OCI-LY1 (cell line): ENCODE measurements at regions not wholly inside any gene's neighbourhood (a gene's known extent, or its start where the extent isn't known, plus 50 kb on each side); places are given as distances from the start of the nearest gene placed in this dataset.
A peak's percentile ranks its signal among the peaks of the same experiment; 100 is the strongest.

Experiments
- H2AFZ ChIP-seq: fragments of 200-600 bp; sonication (generic), shearing (Covaris generic); 2 replicates; pipeline ENCODE4 v1.6.0; 2014; ENCODE audit warnings: antibody characterized with exemption, mild to moderate bottlenecking, low read length
- H3F3A ChIP-seq: fragments of 200-600 bp; sonication (generic), shearing (Covaris generic); 2 replicates; pipeline ENCODE4 v1.6.0; 2014; ENCODE audit warnings: mild to moderate bottlenecking, antibody characterized with exemption, low read length, moderate library complexity; ENCODE audit not compliant: insufficient read depth
- H3K27ac ChIP-seq: fragments of 200-600 bp; sonication (generic); 2 replicates; pipeline ENCODE4 v1.5.1; 2014; ENCODE audit warnings: low read length, mixed run types, mild to moderate bottlenecking, low read depth; ENCODE audit not compliant: poor library complexity, severe bottlenecking
- H3K27me3 ChIP-seq: fragments of 200-600 bp; sonication (generic); 2 replicates; pipeline ENCODE4 v1.6.0; 2014; ENCODE audit warnings: antibody characterized with exemption, mild to moderate bottlenecking, low read length, moderate library complexity; ENCODE audit not compliant: insufficient read depth
- H3K36me3 ChIP-seq: fragments of 200-600 bp; sonication (generic); 2 replicates; pipeline ENCODE4 v1.6.1; 2014; ENCODE audit warnings: mild to moderate bottlenecking, antibody characterized with exemption, low read length, moderate library complexity, mixed read lengths; ENCODE audit not compliant: insufficient read depth
- H3K4me1 ChIP-seq: fragments of 200-600 bp; sonication (generic); 2 replicates; pipeline ENCODE4 v1.5.1; 2014; ENCODE audit warnings: mild to moderate bottlenecking, low read length, moderate library complexity; ENCODE audit not compliant: insufficient read depth, severe bottlenecking
- H3K4me2 ChIP-seq: fragments of 200-600 bp; sonication (generic), shearing (Covaris generic); 2 replicates; pipeline ENCODE4 v1.6.1; 2014; ENCODE audit warnings: low read length
- H3K4me3 ChIP-seq: fragments of 200-600 bp; sonication (generic); 2 replicates; pipeline ENCODE4 v1.5.1; 2014; ENCODE audit warnings: low read length, low read depth, mild to moderate bottlenecking, mixed read lengths; ENCODE audit not compliant: poor library complexity, severe bottlenecking
- H3K79me2 ChIP-seq: fragments of 200-600 bp; shearing (Covaris generic); 2 replicates; pipeline ENCODE4 v1.6.1; 2016; ENCODE audit warnings: mixed run types, low read length, mixed read lengths; ENCODE audit not compliant: insufficient read depth
- H3K9ac ChIP-seq: fragments of 200-600 bp; sonication (generic), shearing (Covaris generic); 2 replicates; pipeline ENCODE4 v1.6.1; 2014; ENCODE audit warnings: mild to moderate bottlenecking, low read length, mixed read lengths
- H3K9me2 ChIP-seq: fragments of 200-600 bp; sonication (generic), shearing (Covaris generic); 2 replicates; pipeline ENCODE4 v1.6.1; 2014; ENCODE audit warnings: low read depth, mild to moderate bottlenecking, low read length, mixed read lengths
- H3K9me3 ChIP-seq: fragments of 200-600 bp; shearing (Covaris generic); 2 replicates; pipeline ENCODE4 v1.6.1; 2014; ENCODE audit warnings: low read length, mixed read lengths
- H4K20me1 ChIP-seq: fragments of 200-600 bp; sonication (generic), shearing (Covaris generic); 2 replicates; pipeline ENCODE4 v1.6.0; 2016; ENCODE audit warnings: mild to moderate bottlenecking, low read length; ENCODE audit not compliant: insufficient read depth
- CTCF ChIP-seq: fragments of 200-600 bp; sonication (generic), shearing (Covaris generic); IDR thresholded peaks from 2 replicates; pipeline ENCODE4 v1.5.1; 2017; ENCODE audit warnings: mild to moderate bottlenecking, antibody characterized with exemption, low read length, moderate library complexity, mixed read lengths
- EZH2 ChIP-seq: fragments of 200-600 bp; sonication (generic), shearing (Covaris generic); IDR thresholded peaks from 2 replicates; pipeline ENCODE4 v1.8.0; 2017; ENCODE audit warnings: borderline replicate concordance, mixed run types, mild to moderate bottlenecking, antibody characterized with exemption, low read length, moderate library complexity, mixed read lengths

- Histone ChIP-seq H3K4me1 (peaks cover 3% of the 10 kb centered on the region), H3K27ac (no peak overlapping the region), H3K36me3 (no peaks in the 10 kb centered on the region), H3K4me3 (no peak overlapping the region), H4K20me1 (no peaks in the 10 kb centered on the region), H3K79me2 (no peaks in the 10 kb centered on the region), H3K9ac (no peak overlapping the region), H2AFZ (no peak overlapping the region), H3K9me3 (peaks cover 4% of the 10 kb centered on the region), H3K4me2 (no peak overlapping the region), H3K9me2 (no peaks in the 10 kb centered on the region), H3F3A (no peaks in the 10 kb centered on the region), H3K27me3 (no peaks in the 10 kb centered on the region)
- TF ChIP-seq EZH2 (no peak), CTCF (no peak)
Measured at GRCh38 chr13:64850017-64850416, 2380.1 kb downstream of the PCDH9 start.

GRCh38 chr13:64849196-64849595 is 2380.9 kb downstream of the PCDH9 start:
- Histone ChIP-seq H3K27me3 (no peaks in the 10 kb centered on the region), H3K9me3 (peaks cover 4% of the 10 kb centered on the region), H3K27ac (no peak overlapping the region), H3K9ac (no peak overlapping the region), H4K20me1 (no peaks in the 10 kb centered on the region), H3K4me3 (no peak overlapping the region), H3K9me2 (no peaks in the 10 kb centered on the region), H3K79me2 (no peaks in the 10 kb centered on the region), H3K4me2 (no peak overlapping the region), H3K4me1 (no peaks in the 10 kb centered on the region), H3K36me3 (no peaks in the 10 kb centered on the region), H2AFZ (no peak overlapping the region), H3F3A (no peaks in the 10 kb centered on the region)
- TF ChIP-seq EZH2 (no peak), CTCF (no peak)

- peak overlapping the region; percentile 44; the same call in 1 of the 2 replicates for H2AFZ ChIP-seq
- no peak overlapping the region for H3K9ac ChIP-seq
- H3K79me2 ChIP-seq, result no peaks in the 10 kb centered on the region
- no peaks in the 10 kb centered on the region for H3K27me3 ChIP-seq
- no peak for TF ChIP-seq CTCF
- no peak for TF ChIP-seq EZH2
- H3K36me3 ChIP-seq, result no peaks in the 10 kb centered on the region
- H3K4me3 ChIP-seq, result no peak overlapping the region
- no peak overlapping the region for H3K4me2 ChIP-seq
- no peaks in the 10 kb centered on the region for H3F3A ChIP-seq
- H3K9me2 ChIP-seq, result no peaks in the 10 kb centered on the region
- H3K9me3 ChIP-seq, result peaks cover 4% of the 10 kb centered on the region
- H3K27ac ChIP-seq, result no peak overlapping the region
- no peaks in the 10 kb centered on the region for H3K4me1 ChIP-seq
- H4K20me1 ChIP-seq, result no peaks in the 10 kb centered on the region
Measured at GRCh38 chr13:64847767-64848166, 2382.4 kb downstream of the PCDH9 start.
